Mucosa of stomach (tissue), 1 donor: ENCODE measurements at regions not wholly inside any gene's neighbourhood (a gene's known extent, or its start where the extent isn't known, plus 50 kb on each side); places are given as distances from the start of the nearest gene placed in this dataset.
A peak's percentile ranks its signal among the peaks of the same experiment; 100 is the strongest.

Experiments
- H3K27me3 ChIP-seq: one replicate; pipeline ENCODE4 v1.7.0; 2013; ENCODE audit warnings: mild to moderate bottlenecking, low read length; ENCODE audit not compliant: control insufficient read depth, insufficient read depth
- H3K36me3 ChIP-seq: one replicate; pipeline ENCODE4 v1.7.0; 2013; ENCODE audit warnings: low read length; ENCODE audit not compliant: control insufficient read depth, insufficient read depth
- H3K4me1 ChIP-seq: one replicate; pipeline ENCODE4 v1.7.0; 2013; ENCODE audit warnings: mild to moderate bottlenecking, low read length; ENCODE audit not compliant: control insufficient read depth, insufficient read depth
- H3K4me3 ChIP-seq: one replicate; pipeline ENCODE4 v1.7.0; 2013; ENCODE audit warnings: low read length
- H3K9ac ChIP-seq: one replicate; pipeline ENCODE4 v1.7.0; 2013; ENCODE audit warnings: mild to moderate bottlenecking, low read length, moderate library complexity
- H3K9me3 ChIP-seq: one replicate; pipeline ENCODE4 v1.7.0; 2013; ENCODE audit warnings: mild to moderate bottlenecking, low read length, moderate library complexity; ENCODE audit not compliant: control insufficient read depth
- donor health status: Pancreatic carcinoma.

GRCh38 chr12:91400271-91400670 is 217.7 kb upstream of the DCN start:
- H3K9ac ChIP-seq: no peak overlapping the region
- H3K9me3 ChIP-seq: no peaks in the 10 kb centered on the region
- no peaks in the 10 kb centered on the region for H3K36me3 ChIP-seq
- H3K4me3 ChIP-seq: no peak overlapping the region
- no peaks in the 10 kb centered on the region for H3K4me1 ChIP-seq
- no peaks in the 10 kb centered on the region for H3K27me3 ChIP-seq

- Histone ChIP-seq H3K9ac (no peak overlapping the region), H3K36me3 (no peaks in the 10 kb centered on the region), H3K9me3 (no peaks in the 10 kb centered on the region), H3K4me1 (no peaks in the 10 kb centered on the region), H3K4me3 (no peak overlapping the region), H3K27me3 (no peaks in the 10 kb centered on the region)
Measured at GRCh38 chr12:91397866-91398532, 215.4 kb upstream of the DCN start.

GRCh38 chr12:91396293-91396692 is 213.7 kb upstream of the DCN start:
- Histone ChIP-seq H3K4me3 (no peak overlapping the region), H3K9me3 (no peaks in the 10 kb centered on the region), H3K36me3 (no peaks in the 10 kb centered on the region), H3K27me3 (no peaks in the 10 kb centered on the region), H3K4me1 (no peaks in the 10 kb centered on the region), H3K9ac (no peak overlapping the region)

GRCh38 chr12:91395628-91396135 is 213.1 kb upstream of the DCN start:
- no peaks in the 10 kb centered on the region for H3K36me3 ChIP-seq
- no peaks in the 10 kb centered on the region for H3K27me3 ChIP-seq
- no peak overlapping the region for H3K4me3 ChIP-seq
- no peaks in the 10 kb centered on the region for H3K4me1 ChIP-seq
- H3K9me3 ChIP-seq: no peaks in the 10 kb centered on the region
- no peak overlapping the region for H3K9ac ChIP-seq

- H3K4me1 ChIP-seq: no peaks in the 10 kb centered on the region
- H3K9ac ChIP-seq: no peak overlapping the region
- H3K9me3 ChIP-seq: no peaks in the 10 kb centered on the region
- no peak overlapping the region for H3K4me3 ChIP-seq
- H3K27me3 ChIP-seq: no peaks in the 10 kb centered on the region
- no peaks in the 10 kb centered on the region for H3K36me3 ChIP-seq
Measured at GRCh38 chr12:91394903-91395302, 212.3 kb upstream of the DCN start.

- Histone ChIP-seq H3K9me3 (no peaks in the 10 kb centered on the region), H3K36me3 (no peaks in the 10 kb centered on the region), H3K4me1 (no peaks in the 10 kb centered on the region), H3K9ac (no peak overlapping the region), H3K4me3 (no peak overlapping the region), H3K27me3 (no peaks in the 10 kb centered on the region)
Measured at GRCh38 chr12:91388573-91388972, 206.0 kb upstream of the DCN start.

GRCh38 chr12:91387461-91388134 is 205.0 kb upstream of the DCN start:
- Histone ChIP-seq H3K4me1 (no peaks in the 10 kb centered on the region), H3K36me3 (no peaks in the 10 kb centered on the region), H3K9me3 (no peaks in the 10 kb centered on the region), H3K27me3 (no peaks in the 10 kb centered on the region), H3K9ac (no peak overlapping the region), H3K4me3 (no peak overlapping the region)

GRCh38 chr12:91384806-91385205 is 202.2 kb upstream of the DCN start:
- Histone ChIP-seq H3K36me3 (no peaks in the 10 kb centered on the region), H3K9ac (no peak overlapping the region), H3K27me3 (no peaks in the 10 kb centered on the region), H3K4me3 (no peak overlapping the region), H3K9me3 (no peaks in the 10 kb centered on the region), H3K4me1 (no peaks in the 10 kb centered on the region)

- Histone ChIP-seq H3K36me3 (no peaks in the 10 kb centered on the region), H3K4me3 (no peak overlapping the region), H3K4me1 (no peaks in the 10 kb centered on the region), H3K9ac (no peak overlapping the region), H3K27me3 (no peaks in the 10 kb centered on the region), H3K9me3 (no peaks in the 10 kb centered on the region)
Measured at GRCh38 chr12:91384366-91384765, 201.7 kb upstream of the DCN start.

- Histone ChIP-seq H3K9ac (no peak overlapping the region), H3K36me3 (no peaks in the 10 kb centered on the region), H3K9me3 (no peaks in the 10 kb centered on the region), H3K27me3 (no peaks in the 10 kb centered on the region), H3K4me1 (no peaks in the 10 kb centered on the region), H3K4me3 (no peak overlapping the region)
Measured at GRCh38 chr12:91383099-91383498, 200.5 kb upstream of the DCN start.

GRCh38 chr12:91382081-91382543 is 199.5 kb upstream of the DCN start:
- Histone ChIP-seq H3K36me3 (no peaks in the 10 kb centered on the region), H3K9ac (peak overlapping the region; percentile 60), H3K27me3 (no peaks in the 10 kb centered on the region), H3K4me3 (peak overlapping the region; percentile 39), H3K9me3 (no peaks in the 10 kb centered on the region), H3K4me1 (no peaks in the 10 kb centered on the region)

GRCh38 chr12:91381309-91381804 is 198.7 kb upstream of the DCN start:
- peak overlapping the region; percentile 60 for H3K9ac ChIP-seq
- no peaks in the 10 kb centered on the region for H3K9me3 ChIP-seq
- no peaks in the 10 kb centered on the region for H3K36me3 ChIP-seq
- H3K4me1 ChIP-seq: no peaks in the 10 kb centered on the region
- peak overlapping the region; percentile 39 for H3K4me3 ChIP-seq
- H3K27me3 ChIP-seq: no peaks in the 10 kb centered on the region
